CD4-positive, alpha-beta memory T cell (primary cell): ENCODE measurements at regions not wholly inside any gene's neighbourhood (a gene's known extent, or its start where the extent isn't known, plus 50 kb on each side); places are given as distances from the start of the nearest gene placed in this dataset.

Experiments
- CTCF ChIA-PET: fragments of 350-600 bp; sonication (Branson Sonifier 250); formaldehyde crosslinking; loops from one replicate; lab custom pipeline; 2021; ENCODE audit warnings: inconsistent platforms; ENCODE audit not compliant: partially characterized antibody; lab: Charles Lee
- POLR2A ChIA-PET: fragments of 350-600 bp; sonication (Branson Sonifier 250); formaldehyde crosslinking; loops from one replicate; lab custom pipeline; 2021; ENCODE audit not compliant: partially characterized antibody; lab: Charles Lee
- DNase-seq, 5 donors: peaks; one replicate each; pipeline versions ENCODE4 v3.0.0 to v3.0.0-alpha.2; 2020 to 2022; ENCODE audit warnings: mixed read lengths in 1 of 5
- H3K27ac ChIP-seq: one replicate; pipeline ENCODE4 v1.7.0; 2013; ENCODE audit warnings: low read depth, low read length
- H3K27me3 ChIP-seq: 2 replicates; pipeline ENCODE4 v1.7.0; 2013; ENCODE audit warnings: mild to moderate bottlenecking, low read length, moderate library complexity; ENCODE audit not compliant: insufficient read depth
- H3K36me3 ChIP-seq: 2 replicates; pipeline ENCODE4 v1.7.0; 2013; ENCODE audit warnings: mild to moderate bottlenecking, low read length, moderate library complexity; ENCODE audit not compliant: insufficient read depth
- H3K4me1 ChIP-seq: 2 replicates; pipeline ENCODE4 v1.7.0; 2013; ENCODE audit warnings: mild to moderate bottlenecking, low read length, moderate library complexity; ENCODE audit not compliant: insufficient read depth
- H3K4me3 ChIP-seq, 2 donors: one replicate each; pipeline ENCODE4 v1.7.0; 2013; ENCODE audit warnings: low read length in 2 of 2, mild to moderate bottlenecking in 1 of 2
- H3K9me3 ChIP-seq, 2 donors: one replicate each; pipeline ENCODE4 v1.7.0; 2013; ENCODE audit warnings: low read length in 2 of 2, control low read depth in 1 of 2; ENCODE audit not compliant: control insufficient read depth in 1 of 2
- H3K27ac Mint-ChIP-seq, 7 donors: one replicate each; pipeline ENCODE4 v1.8.0; 2020 to 2021; ENCODE audit warnings: mixed read lengths in 7 of 7, mild to moderate bottlenecking in 6 of 7, inconsistent platforms in 3 of 7, moderate library complexity in 3 of 7
- H3K27me3 Mint-ChIP-seq, 2 donors: one replicate each; pipeline ENCODE4 v1.8.0; 2020 to 2021; ENCODE audit warnings: mixed read lengths in 2 of 2
- H3K36me3 Mint-ChIP-seq, 2 donors: one replicate each; pipeline ENCODE4 v1.8.0; 2020 to 2021; ENCODE audit warnings: mixed read lengths in 2 of 2, inconsistent platforms in 1 of 2, mild to moderate bottlenecking in 1 of 2
- H3K4me1 Mint-ChIP-seq, 4 donors: one replicate each; pipeline ENCODE4 v1.8.0; 2020 to 2021; ENCODE audit warnings: mixed read lengths in 4 of 4, mild to moderate bottlenecking in 1 of 4
- H3K4me3 Mint-ChIP-seq, 8 donors: one replicate each; pipeline ENCODE4 v1.8.0; 2020 to 2021; ENCODE audit warnings: mixed read lengths in 8 of 8, mild to moderate bottlenecking in 7 of 8, moderate library complexity in 6 of 8, inconsistent platforms in 3 of 8
- H3K9me3 Mint-ChIP-seq, 8 donors: one replicate each; pipeline ENCODE4 v1.8.0; 2020 to 2021; ENCODE audit warnings: mixed read lengths in 8 of 8, mild to moderate bottlenecking in 5 of 8, inconsistent platforms in 3 of 8, moderate library complexity in 1 of 8
- intact Hi-C: fragments of 100-400 bp; cut with micrococcal nuclease; formaldehyde crosslinking; loops from one replicate; pipeline ENCODE4 v1.15.1; 2023

- Histone ChIP-seq H3K4me3 (no peak overlapping the region), H3K4me1 (no peaks in the 10 kb centered on the region), H3K27ac (no peak overlapping the region), H3K27me3 (no peaks in the 10 kb centered on the region), H3K9me3 (no peaks in the 10 kb centered on the region), H3K36me3 (no peaks in the 10 kb centered on the region)
- intact Hi-C loops = no loop called here
- no peak for DNase-seq
- ChIA-PET CTCF (no interaction called here), POLR2A (no interaction called here)
- Mint-ChIP-seq H3K4me3 (no peak overlapping the region), H3K9me3 (peaks cover 0 to 21% (median 2%) of the 10 kb centered on the region in 8 donors), H3K36me3 (no peaks in the 10 kb centered on the region), H3K27me3 (no peaks in the 10 kb centered on the region), H3K4me1 (no peaks in the 10 kb centered on the region), H3K27ac (no peak overlapping the region)
Measured at GRCh38 chr12:61111218-61111617, 1149.0 kb upstream of the USP15 start.

GRCh38 chr12:61137677-61138414, 1122.4 kb upstream of the USP15 start:
- H3K27ac Mint-ChIP-seq = no peak overlapping the region
- DNase-seq = no peak
- Histone ChIP-seq H3K9me3 (no peaks in the 10 kb centered on the region), H3K27ac (no peak overlapping the region), H3K4me3 (no peak overlapping the region), H3K27me3 (no peaks in the 10 kb centered on the region), H3K4me1 (no peaks in the 10 kb centered on the region), H3K36me3 (no peaks in the 10 kb centered on the region)
- H3K36me3 Mint-ChIP-seq = no peaks in the 10 kb centered on the region
- H3K4me1 Mint-ChIP-seq = no peaks in the 10 kb centered on the region
- no peak overlapping the region for H3K4me3 Mint-ChIP-seq
- intact Hi-C loops = no loop called here
- H3K9me3 Mint-ChIP-seq = peaks cover 0 to 17% (median 5%) of the 10 kb centered on the region in 8 donors
- H3K27me3 Mint-ChIP-seq = no peaks in the 10 kb centered on the region
- CTCF ChIA-PET = no interaction called here
- POLR2A ChIA-PET = no interaction called here

GRCh38 chr12:61138415-61138759, 1121.8 kb upstream of the USP15 start:
- Histone ChIP-seq H3K36me3 (no peaks in the 10 kb centered on the region), H3K27ac (no peak overlapping the region), H3K9me3 (no peaks in the 10 kb centered on the region), H3K27me3 (no peaks in the 10 kb centered on the region), H3K4me3 (no peak overlapping the region), H3K4me1 (no peaks in the 10 kb centered on the region)
- CTCF ChIA-PET = no interaction called here
- Mint-ChIP-seq H3K4me3 (no peak overlapping the region), H3K4me1 (no peaks in the 10 kb centered on the region), H3K36me3 (no peaks in the 10 kb centered on the region), H3K9me3 (peaks cover 0 to 17% (median 5%) of the 10 kb centered on the region in 8 donors), H3K27me3 (no peaks in the 10 kb centered on the region), H3K27ac (no peak overlapping the region)
- POLR2A ChIA-PET = no interaction called here
- DNase-seq = no peak
- intact Hi-C loops = no loop called here

- ChIA-PET POLR2A (no interaction called here), CTCF (no interaction called here)
- Histone ChIP-seq H3K9me3 (no peaks in the 10 kb centered on the region), H3K4me3 (no peak overlapping the region), H3K27me3 (no peaks in the 10 kb centered on the region), H3K27ac (no peak overlapping the region), H3K36me3 (no peaks in the 10 kb centered on the region), H3K4me1 (no peaks in the 10 kb centered on the region)
- Mint-ChIP-seq H3K4me3 (no peak overlapping the region), H3K27me3 (no peaks in the 10 kb centered on the region), H3K36me3 (no peaks in the 10 kb centered on the region), H3K9me3 (peaks cover 2 to 17% (median 9%) of the 10 kb centered on the region in 8 donors), H3K27ac (no peak overlapping the region), H3K4me1 (no peaks in the 10 kb centered on the region)
- intact Hi-C loops = no loop called here
- no peak for DNase-seq
Measured at GRCh38 chr12:61161961-61162360, 1098.2 kb upstream of the USP15 start.

GRCh38 chr12:61188801-61189595, 1071.2 kb upstream of the USP15 start:
- Mint-ChIP-seq H3K9me3 (peaks cover 0 to 7% (median 3%) of the 10 kb centered on the region in 8 donors), H3K27me3 (no peaks in the 10 kb centered on the region), H3K4me3 (no peak overlapping the region), H3K27ac (no peak overlapping the region), H3K36me3 (no peaks in the 10 kb centered on the region), H3K4me1 (no peaks in the 10 kb centered on the region)
- Histone ChIP-seq H3K36me3 (no peaks in the 10 kb centered on the region), H3K27ac (no peak overlapping the region), H3K4me1 (no peaks in the 10 kb centered on the region), H3K9me3 (no peaks in the 10 kb centered on the region), H3K4me3 (no peak overlapping the region), H3K27me3 (no peaks in the 10 kb centered on the region)
- DNase-seq = no peak
- POLR2A ChIA-PET = no interaction called here
- intact Hi-C loops = no loop called here
- CTCF ChIA-PET = interaction anchor here (0.7 kb wide), 1 partner anchor 198 kb away, joined by 4 read pairs; no protein-coding TSS in a partner anchor

- Mint-ChIP-seq H3K4me3 (no peak overlapping the region), H3K9me3 (peaks cover 0 to 19% (median 4%) of the 10 kb centered on the region in 8 donors), H3K27ac (no peak overlapping the region), H3K27me3 (no peaks in the 10 kb centered on the region), H3K36me3 (no peaks in the 10 kb centered on the region), H3K4me1 (no peaks in the 10 kb centered on the region)
- intact Hi-C loops = no loop called here
- Histone ChIP-seq H3K36me3 (no peaks in the 10 kb centered on the region), H3K27ac (no peak overlapping the region), H3K9me3 (no peaks in the 10 kb centered on the region), H3K4me1 (no peaks in the 10 kb centered on the region), H3K27me3 (no peaks in the 10 kb centered on the region), H3K4me3 (no peak overlapping the region)
- no peak for DNase-seq
- CTCF ChIA-PET = no interaction called here
- POLR2A ChIA-PET = no interaction called here
Measured at GRCh38 chr12:61213646-61214045, 1046.6 kb upstream of the USP15 start.

GRCh38 chr12:61220337-61220736, 1039.9 kb upstream of the USP15 start:
- H3K27me3 ChIP-seq = no peaks in the 10 kb centered on the region
- Mint-ChIP-seq H3K27ac (no peak overlapping the region), H3K4me1 (peaks cover 0 to 1% (median 0%) of the 10 kb centered on the region in 4 donors), H3K4me3 (no peak overlapping the region), H3K9me3 (peaks cover 0 to 17% (median 9%) of the 10 kb centered on the region in 8 donors), H3K27me3 (no peaks in the 10 kb centered on the region), H3K36me3 (no peaks in the 10 kb centered on the region)
- DNase-seq = no peak
- no peak overlapping the region for H3K27ac ChIP-seq
- no peak overlapping the region for H3K4me3 ChIP-seq
- ChIA-PET CTCF (no interaction called here), POLR2A (no interaction called here)
- no peaks in the 10 kb centered on the region for H3K4me1 ChIP-seq
- intact Hi-C loops = no loop called here
- no peaks in the 10 kb centered on the region for H3K36me3 ChIP-seq
- no peaks in the 10 kb centered on the region for H3K9me3 ChIP-seq
